ENCODE measurements at regions not wholly inside any gene's neighbourhood (a gene's known extent, or its start where the extent isn't known, plus 50 kb on each side); places are given as distances from the start of the nearest gene placed in this dataset.
"Not testable (repeated sequence)": the region's sequence is repeated elsewhere in the genome, so short reads cannot be mapped to it uniquely, and the experiment has no call there.

- no peak for DNase-seq
Observed at GRCh38 chr21:22311741-22312462, 1313.7 kb downstream of the NCAM2 start.

GRCh38 chr21:22314963-22315362 lies 1316.8 kb downstream of the NCAM2 start:
- DNase-seq: no peak

- no peak for DNase-seq
Observed at GRCh38 chr21:22319435-22319834, 1321.2 kb downstream of the NCAM2 start.

- no peak for DNase-seq
Observed at GRCh38 chr21:22342889-22343288, 1344.7 kb downstream of the NCAM2 start.

GRCh38 chr21:22343303-22343702 lies 1345.1 kb downstream of the NCAM2 start:
- no peak for DNase-seq

- no peak for DNase-seq
Observed at GRCh38 chr21:22343721-22344120, 1345.5 kb downstream of the NCAM2 start.

- DNase-seq: no peak
Observed at GRCh38 chr21:22345624-22346023, 1347.4 kb downstream of the NCAM2 start.

GRCh38 chr21:22346576-22346975 lies 1348.4 kb downstream of the NCAM2 start:
- no peak for DNase-seq

- DNase-seq: no peak
Observed at GRCh38 chr21:22351076-22351475, 1352.9 kb downstream of the NCAM2 start.

GRCh38 chr21:22352088-22352487 lies 1353.9 kb downstream of the NCAM2 start:
- DNase-seq: no peak

GRCh38 chr21:22355949-22356348 lies 1357.7 kb downstream of the NCAM2 start:
- no peak for DNase-seq

- no peak for DNase-seq
Observed at GRCh38 chr21:22356663-22357062, 1358.5 kb downstream of the NCAM2 start.

GRCh38 chr21:22359599-22359998 lies 1361.4 kb downstream of the NCAM2 start:
- DNase-seq: not testable (repeated sequence)

GRCh38 chr21:22363504-22363903 lies 1365.3 kb downstream of the NCAM2 start:
- DNase-seq: no peak

GRCh38 chr21:22364163-22364562 lies 1366.0 kb downstream of the NCAM2 start:
- no peak for DNase-seq

- DNase-seq: no peak
Observed at GRCh38 chr21:22374218-22374969, 1376.2 kb downstream of the NCAM2 start.

GRCh38 chr21:22377795-22378194 lies 1379.6 kb downstream of the NCAM2 start:
- DNase-seq: not testable (repeated sequence)

- no peak for DNase-seq
Observed at GRCh38 chr21:22393324-22393723, 1395.1 kb downstream of the NCAM2 start.

- no peak for DNase-seq
Observed at GRCh38 chr21:22395965-22396364, 1397.8 kb downstream of the NCAM2 start.

GRCh38 chr21:22399681-22400514 lies 1401.7 kb downstream of the NCAM2 start:
- no peak for DNase-seq

GRCh38 chr21:22409571-22409970 lies 1411.4 kb downstream of the NCAM2 start:
- no peak for DNase-seq

GRCh38 chr21:22416555-22416954 lies 1418.3 kb downstream of the NCAM2 start:
- no peak for DNase-seq

- no peak for DNase-seq
Observed at GRCh38 chr21:22421416-22422180, 1423.4 kb downstream of the NCAM2 start.

Data from retina (tissue), 1 donor.